ENCODE measurements at regions not wholly inside any gene's neighbourhood (a gene's known extent, or its start where the extent isn't known, plus 50 kb on each side); places are given as distances from the start of the nearest gene placed in this dataset.

- no peak for DNase-seq
These were observed 380.8 kb upstream of the ANXA10 start for GRCh38 chr4:167711517-167711916.

- no peak for DNase-seq
These were observed 378.6 kb upstream of the ANXA10 start for GRCh38 chr4:167713756-167714155.

GRCh38 chr4:167715176-167715575 lies 377.2 kb upstream of the ANXA10 start:
- no peak for DNase-seq

GRCh38 chr4:167717495-167717894 lies 374.8 kb upstream of the ANXA10 start:
- DNase-seq, result no peak

GRCh38 chr4:167721617-167722486 lies 370.5 kb upstream of the ANXA10 start:
- no peak for DNase-seq

GRCh38 chr4:167722487-167722808 lies 369.9 kb upstream of the ANXA10 start:
- no peak for DNase-seq

GRCh38 chr4:167724941-167725340 lies 367.4 kb upstream of the ANXA10 start:
- DNase-seq, result no peak

GRCh38 chr4:167730769-167731168 lies 361.6 kb upstream of the ANXA10 start:
- DNase-seq, result no peak

- no peak for DNase-seq
These were observed 347.2 kb upstream of the ANXA10 start for GRCh38 chr4:167745024-167745687.

- no peak for DNase-seq
These were observed 325.1 kb upstream of the ANXA10 start for GRCh38 chr4:167767281-167767680.

- DNase-seq, result no peak
These were observed 317.7 kb upstream of the ANXA10 start for GRCh38 chr4:167774646-167775045.

- DNase-seq, result no peak
These were observed 317.0 kb upstream of the ANXA10 start for GRCh38 chr4:167775375-167775774.

- DNase-seq, result no peak
These were observed 313.1 kb upstream of the ANXA10 start for GRCh38 chr4:167779280-167779679.

- DNase-seq, result no peak
These were observed 312.5 kb upstream of the ANXA10 start for GRCh38 chr4:167779864-167780263.

- no peak for DNase-seq
These were observed 307.5 kb upstream of the ANXA10 start for GRCh38 chr4:167784826-167785225.

- DNase-seq, result no peak
These were observed 306.8 kb upstream of the ANXA10 start for GRCh38 chr4:167785523-167785922.

GRCh38 chr4:167786504-167786903 lies 305.8 kb upstream of the ANXA10 start:
- DNase-seq, result no peak

- no peak for DNase-seq
These were observed 305.1 kb upstream of the ANXA10 start for GRCh38 chr4:167787231-167787630.

GRCh38 chr4:167802463-167803212 lies 289.7 kb upstream of the ANXA10 start:
- DNase-seq, result no peak

GRCh38 chr4:167811958-167812357 lies 280.4 kb upstream of the ANXA10 start:
- DNase-seq, result no peak

- DNase-seq, result no peak
These were observed 266.1 kb upstream of the ANXA10 start for GRCh38 chr4:167826281-167826680.

- DNase-seq, result no peak
These were observed 260.5 kb upstream of the ANXA10 start for GRCh38 chr4:167831855-167832254.

- DNase-seq, result no peak
These were observed 253.7 kb upstream of the ANXA10 start for GRCh38 chr4:167838686-167839085.

GRCh38 chr4:167842487-167842886 lies 249.8 kb upstream of the ANXA10 start:
- no peak for DNase-seq

Data from CD4-positive, alpha-beta T cell treated with Interleukin-6 for 4 hours (primary cell).